Smooth muscle cell of the brain vasculature (primary cell): ENCODE measurements at regions not wholly inside any gene's neighbourhood (a gene's known extent, or its start where the extent isn't known, plus 50 kb on each side); places are given as distances from the start of the nearest gene placed in this dataset.
"Not testable (repeated sequence)": the region's sequence is repeated elsewhere in the genome, so short reads cannot be mapped to it uniquely, and the experiment has no call there.

Experiments
- DNase-seq: peaks from one replicate; pipeline ENCODE4 v3.0.0-alpha.2; 2012; ENCODE audit warnings: low read depth, low spot score

- no peak for DNase-seq
Observed at GRCh38 chr10:52477305-52477704, 163.2 kb downstream of the DKK1 start.

- DNase-seq, result no peak
Observed at GRCh38 chr10:52479567-52479966, 165.5 kb downstream of the DKK1 start.

- DNase-seq, result no peak
Observed at GRCh38 chr10:52481986-52482555, 168.0 kb downstream of the DKK1 start.

- no peak for DNase-seq
Observed at GRCh38 chr10:52483587-52483986, 169.5 kb downstream of the DKK1 start.

- no peak for DNase-seq
Observed at GRCh38 chr10:52484206-52485065, 170.4 kb downstream of the DKK1 start.

- no peak for DNase-seq
Observed at GRCh38 chr10:52485462-52485861, 171.4 kb downstream of the DKK1 start.

GRCh38 chr10:52486840-52487611, 172.9 kb downstream of the DKK1 start:
- peak; percentile 39 for DNase-seq

- peak; percentile 41 for DNase-seq
Observed at GRCh38 chr10:52488606-52489485, 174.8 kb downstream of the DKK1 start.

- no peak for DNase-seq
Observed at GRCh38 chr10:52491246-52491995, 177.3 kb downstream of the DKK1 start.

- DNase-seq, result no peak
Observed at GRCh38 chr10:52499281-52499680, 185.2 kb downstream of the DKK1 start.

GRCh38 chr10:52500476-52500875, 186.4 kb downstream of the DKK1 start:
- DNase-seq, result no peak

- no peak for DNase-seq
Observed at GRCh38 chr10:52502237-52502636, 188.2 kb downstream of the DKK1 start.

GRCh38 chr10:52505341-52505740, 191.3 kb downstream of the DKK1 start:
- DNase-seq, result not testable (repeated sequence)

- no peak for DNase-seq
Observed at GRCh38 chr10:52514481-52514880, 200.4 kb downstream of the DKK1 start.

- DNase-seq, result no peak
Observed at GRCh38 chr10:52517012-52517411, 202.9 kb downstream of the DKK1 start.

GRCh38 chr10:52523696-52524095, 209.6 kb downstream of the DKK1 start:
- no peak for DNase-seq

GRCh38 chr10:52525761-52526160, 211.7 kb downstream of the DKK1 start:
- DNase-seq, result no peak

GRCh38 chr10:52526251-52526823, 212.3 kb downstream of the DKK1 start:
- no peak for DNase-seq

- DNase-seq, result no peak
Observed at GRCh38 chr10:52532650-52533290, 218.7 kb downstream of the DKK1 start.

GRCh38 chr10:52533986-52534385, 219.9 kb downstream of the DKK1 start:
- DNase-seq, result no peak
